CD4-positive, CD25-positive, alpha-beta regulatory T cell (primary cell): ENCODE measurements at regions not wholly inside any gene's neighbourhood (a gene's known extent, or its start where the extent isn't known, plus 50 kb on each side); places are given as distances from the start of the nearest gene placed in this dataset.

Experiments
- ATAC-seq, 2 donors: fragments of 150-1000 bp; cut with Tn5 transposase; one replicate each; pipeline ENCODE4 v1.10.0; 2021; ENCODE audit warnings: low read depth in 2 of 2, moderate number of reproducible peaks in 2 of 2, moderate library complexity in 1 of 2
- DNase-seq, 3 donors: peaks; one replicate each; pipeline versions ENCODE4 v3.0.0 to v3.0.0-alpha.2; 2012 to 2022; ENCODE audit warnings: mixed read lengths in 1 of 3
- H3K27ac ChIP-seq: one replicate; pipeline ENCODE4 v1.7.0; 2013; ENCODE audit warnings: mild to moderate bottlenecking, low read length; ENCODE audit not compliant: insufficient read depth, poor library complexity, severe bottlenecking
- H3K27me3 ChIP-seq: one replicate; pipeline ENCODE4 v1.7.0; 2013; ENCODE audit warnings: low read length; ENCODE audit not compliant: control insufficient read depth, insufficient read depth
- H3K36me3 ChIP-seq: one replicate; pipeline ENCODE4 v1.7.0; 2013; ENCODE audit warnings: mild to moderate bottlenecking, low read length, moderate library complexity; ENCODE audit not compliant: control insufficient read depth, insufficient read depth
- H3K4me1 ChIP-seq: 2 replicates; pipeline ENCODE4 v1.7.0; 2013; ENCODE audit warnings: mild to moderate bottlenecking, low read length; ENCODE audit not compliant: insufficient read depth, control insufficient read depth, poor library complexity, severe bottlenecking
- H3K4me3 ChIP-seq: one replicate; pipeline ENCODE4 v1.7.0; 2013; ENCODE audit warnings: low read depth, mild to moderate bottlenecking, low read length, moderate library complexity
- H3K9me3 ChIP-seq, 2 experiments: 1 replicate in 1 of 2; 2 replicates in 1 of 2; pipeline ENCODE4 v1.7.0; 2013; ENCODE audit warnings: low read length in 2 of 2, mild to moderate bottlenecking in 1 of 2, moderate library complexity in 1 of 2; ENCODE audit not compliant: control insufficient read depth in 2 of 2
- H3K27ac Mint-ChIP-seq, 3 donors: one replicate each; pipeline ENCODE4 v1.8.0; 2020 to 2022; ENCODE audit warnings: mild to moderate bottlenecking in 3 of 3, mixed read lengths in 3 of 3, moderate library complexity in 2 of 3
- H3K27me3 Mint-ChIP-seq: one replicate; pipeline ENCODE4 v1.8.0; 2022; ENCODE audit warnings: mild to moderate bottlenecking, mixed read lengths
- H3K36me3 Mint-ChIP-seq: one replicate; pipeline ENCODE4 v1.8.0; 2020; ENCODE audit warnings: mixed read lengths
- H3K4me1 Mint-ChIP-seq, 4 donors: one replicate each; pipeline ENCODE4 v1.8.0; 2020 to 2022; ENCODE audit warnings: mixed read lengths in 4 of 4, mild to moderate bottlenecking in 1 of 4
- H3K4me3 Mint-ChIP-seq, 4 donors: one replicate each; pipeline ENCODE4 v1.8.0; 2020 to 2022; ENCODE audit warnings: mild to moderate bottlenecking in 4 of 4, mixed read lengths in 4 of 4, moderate library complexity in 3 of 4
- H3K9me3 Mint-ChIP-seq, 7 donors: one replicate each; pipeline ENCODE4 v1.8.0; 2020 to 2022; ENCODE audit warnings: mixed read lengths in 7 of 7, mild to moderate bottlenecking in 3 of 7, moderate library complexity in 2 of 7

GRCh38 chr2:19109518-19109917 lies 248.9 kb downstream of the OSR1 start:
- no peaks in the 10 kb centered on the region for H3K4me1 Mint-ChIP-seq
- H3K9me3 ChIP-seq, result no peaks in the 10 kb centered on the region
- H3K4me3 Mint-ChIP-seq, result no peak overlapping the region
- H3K4me3 ChIP-seq, result no peak overlapping the region
- DNase-seq (no peak), ATAC-seq (no peak)
- H3K4me1 ChIP-seq, result no peaks in the 10 kb centered on the region
- H3K9me3 Mint-ChIP-seq, result peaks cover 0 to 3% (median 2%) of the 10 kb centered on the region in 7 donors
- H3K27me3 ChIP-seq, result no peaks in the 10 kb centered on the region
- no peaks in the 10 kb centered on the region for H3K36me3 Mint-ChIP-seq
- H3K27ac Mint-ChIP-seq, result no peak overlapping the region
- H3K27me3 Mint-ChIP-seq, result no peaks in the 10 kb centered on the region
- H3K27ac ChIP-seq, result no peak overlapping the region
- H3K36me3 ChIP-seq, result no peaks in the 10 kb centered on the region

GRCh38 chr2:19106376-19106775 lies 252.0 kb downstream of the OSR1 start:
- Mint-ChIP-seq H3K4me1 (no peaks in the 10 kb centered on the region), H3K9me3 (peaks cover 0 to 3% (median 1%) of the 10 kb centered on the region in 7 donors), H3K36me3 (no peaks in the 10 kb centered on the region), H3K27me3 (no peaks in the 10 kb centered on the region), H3K27ac (no peak overlapping the region), H3K4me3 (no peak overlapping the region)
- Histone ChIP-seq H3K36me3 (no peaks in the 10 kb centered on the region), H3K27ac (no peak overlapping the region), H3K27me3 (no peaks in the 10 kb centered on the region), H3K9me3 (no peaks in the 10 kb centered on the region), H3K4me1 (no peaks in the 10 kb centered on the region), H3K4me3 (no peak overlapping the region)
- ATAC-seq, result no peak
- DNase-seq, result no peak

GRCh38 chr2:19104503-19104902 lies 253.9 kb downstream of the OSR1 start:
- no peaks in the 10 kb centered on the region for H3K4me1 ChIP-seq
- ATAC-seq (no peak), DNase-seq (no peak)
- Mint-ChIP-seq H3K27me3 (peaks cover 4% of the 10 kb centered on the region), H3K27ac (no peak overlapping the region), H3K9me3 (peaks cover 0 to 3% (median 1%) of the 10 kb centered on the region in 7 donors), H3K4me3 (no peak overlapping the region), H3K36me3 (no peaks in the 10 kb centered on the region), H3K4me1 (no peaks in the 10 kb centered on the region)
- no peaks in the 10 kb centered on the region for H3K27me3 ChIP-seq
- no peak overlapping the region for H3K4me3 ChIP-seq
- H3K9me3 ChIP-seq, result no peaks in the 10 kb centered on the region
- no peak overlapping the region for H3K27ac ChIP-seq
- no peaks in the 10 kb centered on the region for H3K36me3 ChIP-seq

- Histone ChIP-seq H3K4me1 (no peaks in the 10 kb centered on the region), H3K36me3 (no peaks in the 10 kb centered on the region), H3K9me3 (no peaks in the 10 kb centered on the region), H3K27me3 (no peaks in the 10 kb centered on the region), H3K4me3 (no peak overlapping the region), H3K27ac (no peak overlapping the region)
- no peak for DNase-seq
- no peak overlapping the region for H3K27ac Mint-ChIP-seq
- H3K4me1 Mint-ChIP-seq, result no peaks in the 10 kb centered on the region
- no peak overlapping the region for H3K4me3 Mint-ChIP-seq
- no peak for ATAC-seq
- peaks cover 4% of the 10 kb centered on the region for H3K27me3 Mint-ChIP-seq
- H3K9me3 Mint-ChIP-seq, result peaks cover 0 to 3% (median 1%) of the 10 kb centered on the region in 7 donors
- no peaks in the 10 kb centered on the region for H3K36me3 Mint-ChIP-seq
These were observed 255.6 kb downstream of the OSR1 start for GRCh38 chr2:19102696-19103423.

GRCh38 chr2:19101968-19102367 lies 256.5 kb downstream of the OSR1 start:
- Mint-ChIP-seq H3K36me3 (no peaks in the 10 kb centered on the region), H3K4me3 (no peak overlapping the region), H3K4me1 (no peaks in the 10 kb centered on the region), H3K27me3 (peaks cover 4% of the 10 kb centered on the region), H3K27ac (no peak overlapping the region), H3K9me3 (peaks cover 0 to 4% (median 2%) of the 10 kb centered on the region in 7 donors)
- ATAC-seq (no peak), DNase-seq (no peak)
- Histone ChIP-seq H3K36me3 (no peaks in the 10 kb centered on the region), H3K4me1 (no peaks in the 10 kb centered on the region), H3K27ac (no peak overlapping the region), H3K9me3 (no peaks in the 10 kb centered on the region), H3K27me3 (no peaks in the 10 kb centered on the region), H3K4me3 (no peak overlapping the region)

GRCh38 chr2:19100570-19100969 lies 257.9 kb downstream of the OSR1 start:
- ATAC-seq, result no peak
- Histone ChIP-seq H3K4me3 (no peak overlapping the region), H3K27me3 (no peaks in the 10 kb centered on the region), H3K4me1 (no peaks in the 10 kb centered on the region), H3K36me3 (no peaks in the 10 kb centered on the region), H3K9me3 (no peaks in the 10 kb centered on the region), H3K27ac (no peak overlapping the region)
- Mint-ChIP-seq H3K36me3 (no peaks in the 10 kb centered on the region), H3K4me1 (no peaks in the 10 kb centered on the region), H3K9me3 (peaks cover 0 to 6% (median 1%) of the 10 kb centered on the region in 7 donors), H3K27me3 (peaks cover 4% of the 10 kb centered on the region), H3K27ac (no peak overlapping the region), H3K4me3 (no peak overlapping the region)
- DNase-seq, result no peak

- DNase-seq (no peak), ATAC-seq (no peak)
- peaks cover 0 to 13% (median 5%) of the 10 kb centered on the region in 7 donors for H3K9me3 Mint-ChIP-seq
- no peaks in the 10 kb centered on the region for H3K4me1 Mint-ChIP-seq
- Histone ChIP-seq H3K27ac (no peak overlapping the region), H3K27me3 (no peaks in the 10 kb centered on the region), H3K9me3 (no peaks in the 10 kb centered on the region), H3K4me1 (no peaks in the 10 kb centered on the region), H3K36me3 (no peaks in the 10 kb centered on the region), H3K4me3 (no peak overlapping the region)
- peaks cover 4% of the 10 kb centered on the region for H3K27me3 Mint-ChIP-seq
- no peak overlapping the region for H3K27ac Mint-ChIP-seq
- no peak overlapping the region for H3K4me3 Mint-ChIP-seq
- no peaks in the 10 kb centered on the region for H3K36me3 Mint-ChIP-seq
These were observed 259.2 kb downstream of the OSR1 start for GRCh38 chr2:19099181-19099580.

- Mint-ChIP-seq H3K36me3 (no peaks in the 10 kb centered on the region), H3K27ac (no peak overlapping the region), H3K9me3 (peaks cover 0 to 15% (median 4%) of the 10 kb centered on the region in 7 donors), H3K27me3 (peaks cover 4% of the 10 kb centered on the region), H3K4me3 (no peak overlapping the region), H3K4me1 (no peaks in the 10 kb centered on the region)
- Histone ChIP-seq H3K36me3 (no peaks in the 10 kb centered on the region), H3K4me1 (no peaks in the 10 kb centered on the region), H3K27ac (no peak overlapping the region), H3K4me3 (no peak overlapping the region), H3K27me3 (no peaks in the 10 kb centered on the region), H3K9me3 (no peaks in the 10 kb centered on the region)
- no peak for DNase-seq
- ATAC-seq, result no peak
These were observed 259.8 kb downstream of the OSR1 start for GRCh38 chr2:19098467-19099160.
